AG10803 (cell line): ENCODE measurements at regions not wholly inside any gene's neighbourhood (a gene's known extent, or its start where the extent isn't known, plus 50 kb on each side); places are given as distances from the start of the nearest gene placed in this dataset.
A peak's percentile ranks its signal among the peaks of the same experiment; 100 is the strongest.

Experiments
- DNase-seq: peaks from one replicate; pipeline ENCODE4 v3.0.0; 2010; ENCODE audit warnings: low read depth
- H3K4me3 ChIP-seq: 2 replicates; pipeline ENCODE4 v1.5.1; 2011; ENCODE audit warnings: mild to moderate bottlenecking, low read length, control low read depth
- CTCF ChIP-seq: conservative IDR thresholded peaks from 2 replicates; pipeline ENCODE4 v1.5.1; 2011; ENCODE audit warnings: mild to moderate bottlenecking, low read length, control low read depth, inconsistent platforms

- H3K4me3 ChIP-seq: no peak overlapping the region
- DNase-seq: peak; percentile 28
- no peak for TF ChIP-seq CTCF
Measured at GRCh38 chr1:184199438-184200085, 148.0 kb downstream of the TSEN15 start.

- DNase-seq: no peak
- no peak overlapping the region for H3K4me3 ChIP-seq
- no peak for TF ChIP-seq CTCF
Measured at GRCh38 chr1:184208622-184209021, 157.1 kb downstream of the TSEN15 start.

- 0 out of 2 replicates have a peak, but pooled peaks have one; percentile 6 for TF ChIP-seq CTCF
- no peak overlapping the region for H3K4me3 ChIP-seq
- peak; percentile 96 for DNase-seq
Measured at GRCh38 chr1:184210031-184210430, 158.5 kb downstream of the TSEN15 start.

GRCh38 chr1:184210862-184211261 is 159.3 kb downstream of the TSEN15 start:
- no peak for TF ChIP-seq CTCF
- H3K4me3 ChIP-seq: no peak overlapping the region
- no peak for DNase-seq

GRCh38 chr1:184212649-184213314 is 161.3 kb downstream of the TSEN15 start:
- TF ChIP-seq CTCF: no peak
- DNase-seq: peak; percentile 93
- no peak overlapping the region for H3K4me3 ChIP-seq

- no peak for TF ChIP-seq CTCF
- DNase-seq: no peak
- no peak overlapping the region for H3K4me3 ChIP-seq
Measured at GRCh38 chr1:184214128-184214527, 162.6 kb downstream of the TSEN15 start.
